HEK293 (cell line): ENCODE measurements at regions not wholly inside any gene's neighbourhood (a gene's known extent, or its start where the extent isn't known, plus 50 kb on each side); places are given as distances from the start of the nearest gene placed in this dataset.

Experiments
- CTCF ChIA-PET: fragments of 350-600 bp; formaldehyde crosslinking; extraction: SDS; loops from one replicate; lab custom pipeline; 2021; ENCODE audit warnings: antibody characterized with exemption; lab: Yijun Ruan, JAX
- POLR2A ChIA-PET: fragments of 300-600 bp; formaldehyde crosslinking; extraction: SDS; loops from one replicate; lab custom pipeline; 2020; ENCODE audit warnings: antibody characterized with exemption, inconsistent platforms; lab: Yijun Ruan, JAX
- H3K27ac ChIP-seq: fragments of 200-500 bp; sonication (Bioruptor generic); 2 replicates; pipeline ENCODE4 v1.5.1; 2014; ENCODE audit warnings: low read depth, low read length, control low read depth, inconsistent platforms; ENCODE audit errors: extremely low read depth
- H3K36me3 ChIP-seq, 2 experiments: fragments of 200-500 bp in 1 of 2; sonication (Bioruptor generic) in 1 of 2; 1 replicate in 1 of 2; 2 replicates in 1 of 2; pipeline ENCODE4 v1.5.1; 2014 to 2017; ENCODE audit warnings: inconsistent platforms in 2 of 2, low read length in 2 of 2; ENCODE audit not compliant: control insufficient read depth in 2 of 2, insufficient read depth in 1 of 2
- H3K4me1 ChIP-seq: fragments of 200-500 bp; sonication (Bioruptor generic); 2 replicates; pipeline ENCODE4 v1.5.1; 2014; ENCODE audit warnings: mild to moderate bottlenecking, low read length, inconsistent platforms; ENCODE audit not compliant: control insufficient read depth, insufficient read depth
- H3K4me3 ChIP-seq: 2 replicates; pipeline ENCODE4 v1.5.1; 2011; ENCODE audit warnings: low read depth, mild to moderate bottlenecking, control low read depth, low read length, moderate library complexity
- H3K9me3 ChIP-seq: fragments of 200-500 bp; sonication (Bioruptor generic); 2 replicates; pipeline ENCODE4 v1.5.1; 2014; ENCODE audit warnings: low read depth, low read length, inconsistent platforms; ENCODE audit not compliant: control insufficient read depth, insufficient read depth
- ELK4 ChIP-seq: IDR thresholded peaks from 2 replicates; pipeline ENCODE4 v1.6.1; 2011; ENCODE audit warnings: mild to moderate bottlenecking, low read depth, low read length, borderline replicate concordance
- SCRT2 ChIP-seq: fragments of 450-650 bp; formaldehyde crosslinking; IDR thresholded peaks from 2 replicates; pipeline ENCODE4 v1.5.1; 2016; ENCODE audit warnings: missing biosample characterization, missing genetic modification characterization
- SP3 ChIP-seq: fragments of 450-650 bp; formaldehyde crosslinking; IDR thresholded peaks from 2 replicates; pipeline ENCODE4 v1.5.1; 2016; ENCODE audit warnings: missing biosample characterization, missing genetic modification characterization
- TSHZ1 ChIP-seq: fragments of 450-650 bp; formaldehyde crosslinking; IDR thresholded peaks from 2 replicates; pipeline ENCODE4 v1.5.1; 2016; ENCODE audit warnings: missing biosample characterization, missing genetic modification characterization, borderline replicate concordance
- ZBTB44 ChIP-seq: fragments of 450-650 bp; IDR thresholded peaks from 2 replicates; pipeline ENCODE4 v1.5.1; 2018; ENCODE audit warnings: missing biosample characterization, mild to moderate bottlenecking, missing genetic modification characterization
- ZNF155 ChIP-seq: fragments of 450-650 bp; formaldehyde crosslinking; IDR thresholded peaks from 2 replicates; pipeline ENCODE4 v1.5.1; 2016; ENCODE audit warnings: missing biosample characterization, missing genetic modification characterization
- ZNF18 ChIP-seq: fragments of 450-650 bp; formaldehyde crosslinking; IDR thresholded peaks from 2 replicates; pipeline ENCODE4 v1.5.1; 2016; ENCODE audit warnings: missing biosample characterization, missing genetic modification characterization
- ZNF426 ChIP-seq: fragments of 450-650 bp; formaldehyde crosslinking; IDR thresholded peaks from 2 replicates; pipeline ENCODE4 v1.5.1; 2017; ENCODE audit warnings: missing biosample characterization, missing genetic modification characterization, mild to moderate bottlenecking, inconsistent platforms, moderate library complexity
- ZNF585B ChIP-seq: fragments of 450-650 bp; formaldehyde crosslinking; IDR thresholded peaks from 2 replicates; pipeline ENCODE4 v1.5.1; 2016; ENCODE audit warnings: missing biosample characterization, missing genetic modification characterization
- ZNF701 ChIP-seq: fragments of 450-650 bp; formaldehyde crosslinking; IDR thresholded peaks from 2 replicates; pipeline ENCODE4 v1.5.1; 2016; ENCODE audit warnings: missing biosample characterization, missing genetic modification characterization
- TF ChIP-seq, protein P1 (sequence below): fragments of 450-650 bp; formaldehyde crosslinking; IDR thresholded peaks from 2 replicates; pipeline ENCODE4 v1.5.1; 2016; ENCODE audit warnings: missing biosample characterization, missing genetic modification characterization, borderline replicate concordance
- TF ChIP-seq, protein P2 (sequence below): fragments of 450-650 bp; formaldehyde crosslinking; IDR thresholded peaks from 2 replicates; pipeline ENCODE4 v1.5.1; 2016; ENCODE audit warnings: missing biosample characterization, missing genetic modification characterization
- TF ChIP-seq, protein P3 (sequence below): fragments of 450-650 bp; formaldehyde crosslinking; conservative IDR thresholded peaks from 2 replicates; pipeline ENCODE4 v1.5.1; 2016; ENCODE audit warnings: low read depth, missing biosample characterization, missing genetic modification characterization
- TF ChIP-seq, protein P4 (sequence below): fragments of 450-650 bp; formaldehyde crosslinking; IDR thresholded peaks from 2 replicates; pipeline ENCODE4 v1.5.1; 2016; ENCODE audit warnings: missing biosample characterization, missing genetic modification characterization

DNA sequence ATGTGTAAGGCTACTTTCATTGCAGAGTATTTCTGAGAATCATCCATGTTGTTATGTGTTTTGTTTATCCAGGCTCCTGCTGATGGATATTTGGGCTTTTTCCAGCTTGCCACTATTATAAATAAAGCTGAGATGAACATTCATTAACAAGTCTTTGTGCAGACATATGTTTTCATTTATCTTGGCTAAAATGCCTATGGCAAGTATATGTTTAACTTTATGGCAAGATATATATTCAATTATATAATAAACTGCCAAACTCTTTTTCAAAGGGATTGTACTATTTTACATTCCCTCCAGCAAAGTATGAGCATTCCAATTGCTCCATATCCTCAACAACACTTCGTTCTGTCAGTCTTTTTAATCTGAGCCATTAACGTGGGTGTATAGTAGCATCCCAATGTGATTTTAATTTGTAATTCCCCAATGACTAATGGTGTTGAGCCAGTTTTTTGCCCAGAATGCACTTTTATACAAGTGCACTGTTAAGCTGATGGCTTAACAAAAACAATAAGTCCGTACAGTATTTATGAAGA, 452.4 kb downstream of the SHQ1 start:
- CTCF ChIA-PET, result no interaction called here
- Histone ChIP-seq H3K4me3 (no peak overlapping the region), H3K9me3 (no peaks in the 10 kb centered on the region), H3K36me3 (no peaks in the 10 kb centered on the region), H3K4me1 (peaks cover 10% of the 10 kb centered on the region), H3K27ac (no peak overlapping the region)
- POLR2A ChIA-PET, result no interaction called here
- TF ChIP-seq ZNF18 (tag by site-specific recombination) (no peak), SP3 (tag by site-specific recombination) (no peak), ZBTB44 (tag by site-specific recombination) (no peak), ELK4 (no peak), ZNF426 (tag by site-specific recombination) (no peak), ZNF155 (no peak), ZNF585B (tag by site-specific recombination) (no peak), TSHZ1 (no peak), SCRT2 (no peak), ZNF701 (tag by site-specific recombination) (no peak)
- TF ChIP-seq, protein P1, sequence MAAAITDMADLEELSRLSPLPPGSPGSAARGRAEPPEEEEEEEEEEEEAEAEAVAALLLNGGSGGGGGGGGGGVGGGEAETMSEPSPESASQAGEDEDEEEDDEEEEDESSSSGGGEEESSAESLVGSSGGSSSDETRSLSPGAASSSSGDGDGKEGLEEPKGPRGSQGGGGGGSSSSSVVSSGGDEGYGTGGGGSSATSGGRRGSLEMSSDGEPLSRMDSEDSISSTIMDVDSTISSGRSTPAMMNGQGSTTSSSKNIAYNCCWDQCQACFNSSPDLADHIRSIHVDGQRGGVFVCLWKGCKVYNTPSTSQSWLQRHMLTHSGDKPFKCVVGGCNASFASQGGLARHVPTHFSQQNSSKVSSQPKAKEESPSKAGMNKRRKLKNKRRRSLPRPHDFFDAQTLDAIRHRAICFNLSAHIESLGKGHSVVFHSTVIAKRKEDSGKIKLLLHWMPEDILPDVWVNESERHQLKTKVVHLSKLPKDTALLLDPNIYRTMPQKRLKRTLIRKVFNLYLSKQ (tag by site-specific recombination), result no peak
- TF ChIP-seq, protein P2, sequence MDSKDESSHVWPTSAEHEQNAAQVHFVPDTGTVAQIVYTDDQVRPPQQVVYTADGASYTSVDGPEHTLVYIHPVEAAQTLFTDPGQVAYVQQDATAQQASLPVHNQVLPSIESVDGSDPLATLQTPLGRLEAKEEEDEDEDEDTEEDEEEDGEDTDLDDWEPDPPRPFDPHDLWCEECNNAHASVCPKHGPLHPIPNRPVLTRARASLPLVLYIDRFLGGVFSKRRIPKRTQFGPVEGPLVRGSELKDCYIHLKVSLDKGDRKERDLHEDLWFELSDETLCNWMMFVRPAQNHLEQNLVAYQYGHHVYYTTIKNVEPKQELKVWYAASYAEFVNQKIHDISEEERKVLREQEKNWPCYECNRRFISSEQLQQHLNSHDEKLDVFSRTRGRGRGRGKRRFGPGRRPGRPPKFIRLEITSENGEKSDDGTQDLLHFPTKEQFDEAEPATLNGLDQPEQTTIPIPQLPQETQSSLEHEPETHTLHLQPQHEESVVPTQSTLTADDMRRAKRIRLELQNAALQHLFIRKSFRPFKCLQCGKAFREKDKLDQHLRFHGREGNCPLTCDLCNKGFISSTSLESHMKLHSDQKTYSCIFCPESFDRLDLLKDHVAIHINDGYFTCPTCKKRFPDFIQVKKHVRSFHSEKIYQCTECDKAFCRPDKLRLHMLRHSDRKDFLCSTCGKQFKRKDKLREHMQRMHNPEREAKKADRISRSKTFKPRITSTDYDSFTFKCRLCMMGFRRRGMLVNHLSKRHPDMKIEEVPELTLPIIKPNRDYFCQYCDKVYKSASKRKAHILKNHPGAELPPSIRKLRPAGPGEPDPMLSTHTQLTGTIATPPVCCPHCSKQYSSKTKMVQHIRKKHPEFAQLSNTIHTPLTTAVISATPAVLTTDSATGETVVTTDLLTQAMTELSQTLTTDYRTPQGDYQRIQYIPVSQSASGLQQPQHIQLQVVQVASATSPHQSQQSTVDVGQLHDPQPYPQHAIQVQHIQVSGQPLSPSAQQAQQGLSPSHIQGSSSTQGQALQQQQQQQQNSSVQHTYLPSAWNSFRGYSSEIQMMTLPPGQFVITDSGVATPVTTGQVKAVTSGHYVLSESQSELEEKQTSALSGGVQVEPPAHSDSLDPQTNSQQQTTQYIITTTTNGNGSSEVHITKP (tag by site-specific recombination), result no peak
- TF ChIP-seq, protein P3, sequence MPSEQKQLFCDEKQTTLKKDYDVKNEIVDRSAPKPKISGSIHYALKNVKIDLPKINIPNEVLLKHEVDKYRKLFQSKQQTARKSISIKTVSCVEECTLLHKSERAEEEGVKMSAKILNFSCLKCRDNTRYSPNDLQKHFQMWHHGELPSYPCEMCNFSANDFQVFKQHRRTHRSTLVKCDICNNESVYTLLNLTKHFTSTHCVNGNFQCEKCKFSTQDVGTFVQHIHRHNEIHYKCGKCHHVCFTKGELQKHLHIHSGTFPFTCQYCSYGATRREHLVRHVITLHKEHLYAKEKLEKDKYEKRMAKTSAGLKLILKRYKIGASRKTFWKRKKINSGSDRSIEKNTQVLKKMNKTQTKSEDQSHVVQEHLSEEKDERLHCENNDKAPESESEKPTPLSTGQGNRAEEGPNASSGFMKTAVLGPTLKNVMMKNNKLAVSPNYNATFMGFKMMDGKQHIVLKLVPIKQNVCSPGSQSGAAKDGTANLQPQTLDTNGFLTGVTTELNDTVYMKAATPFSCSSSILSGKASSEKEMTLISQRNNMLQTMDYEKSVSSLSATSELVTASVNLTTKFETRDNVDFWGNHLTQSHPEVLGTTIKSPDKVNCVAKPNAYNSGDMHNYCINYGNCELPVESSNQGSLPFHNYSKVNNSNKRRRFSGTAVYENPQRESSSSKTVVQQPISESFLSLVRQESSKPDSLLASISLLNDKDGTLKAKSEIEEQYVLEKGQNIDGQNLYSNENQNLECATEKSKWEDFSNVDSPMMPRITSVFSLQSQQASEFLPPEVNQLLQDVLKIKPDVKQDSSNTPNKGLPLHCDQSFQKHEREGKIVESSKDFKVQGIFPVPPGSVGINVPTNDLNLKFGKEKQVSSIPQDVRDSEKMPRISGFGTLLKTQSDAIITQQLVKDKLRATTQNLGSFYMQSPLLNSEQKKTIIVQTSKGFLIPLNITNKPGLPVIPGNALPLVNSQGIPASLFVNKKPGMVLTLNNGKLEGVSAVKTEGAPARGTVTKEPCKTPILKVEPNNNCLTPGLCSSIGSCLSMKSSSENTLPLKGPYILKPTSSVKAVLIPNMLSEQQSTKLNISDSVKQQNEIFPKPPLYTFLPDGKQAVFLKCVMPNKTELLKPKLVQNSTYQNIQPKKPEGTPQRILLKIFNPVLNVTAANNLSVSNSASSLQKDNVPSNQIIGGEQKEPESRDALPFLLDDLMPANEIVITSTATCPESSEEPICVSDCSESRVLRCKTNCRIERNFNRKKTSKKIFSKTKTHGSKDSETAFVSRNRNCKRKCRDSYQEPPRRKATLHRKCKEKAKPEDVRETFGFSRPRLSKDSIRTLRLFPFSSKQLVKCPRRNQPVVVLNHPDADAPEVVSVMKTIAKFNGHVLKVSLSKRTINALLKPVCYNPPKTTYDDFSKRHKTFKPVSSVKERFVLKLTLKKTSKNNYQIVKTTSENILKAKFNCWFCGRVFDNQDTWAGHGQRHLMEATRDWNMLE (tag by site-specific recombination), result no peak
- TF ChIP-seq, protein P4, sequence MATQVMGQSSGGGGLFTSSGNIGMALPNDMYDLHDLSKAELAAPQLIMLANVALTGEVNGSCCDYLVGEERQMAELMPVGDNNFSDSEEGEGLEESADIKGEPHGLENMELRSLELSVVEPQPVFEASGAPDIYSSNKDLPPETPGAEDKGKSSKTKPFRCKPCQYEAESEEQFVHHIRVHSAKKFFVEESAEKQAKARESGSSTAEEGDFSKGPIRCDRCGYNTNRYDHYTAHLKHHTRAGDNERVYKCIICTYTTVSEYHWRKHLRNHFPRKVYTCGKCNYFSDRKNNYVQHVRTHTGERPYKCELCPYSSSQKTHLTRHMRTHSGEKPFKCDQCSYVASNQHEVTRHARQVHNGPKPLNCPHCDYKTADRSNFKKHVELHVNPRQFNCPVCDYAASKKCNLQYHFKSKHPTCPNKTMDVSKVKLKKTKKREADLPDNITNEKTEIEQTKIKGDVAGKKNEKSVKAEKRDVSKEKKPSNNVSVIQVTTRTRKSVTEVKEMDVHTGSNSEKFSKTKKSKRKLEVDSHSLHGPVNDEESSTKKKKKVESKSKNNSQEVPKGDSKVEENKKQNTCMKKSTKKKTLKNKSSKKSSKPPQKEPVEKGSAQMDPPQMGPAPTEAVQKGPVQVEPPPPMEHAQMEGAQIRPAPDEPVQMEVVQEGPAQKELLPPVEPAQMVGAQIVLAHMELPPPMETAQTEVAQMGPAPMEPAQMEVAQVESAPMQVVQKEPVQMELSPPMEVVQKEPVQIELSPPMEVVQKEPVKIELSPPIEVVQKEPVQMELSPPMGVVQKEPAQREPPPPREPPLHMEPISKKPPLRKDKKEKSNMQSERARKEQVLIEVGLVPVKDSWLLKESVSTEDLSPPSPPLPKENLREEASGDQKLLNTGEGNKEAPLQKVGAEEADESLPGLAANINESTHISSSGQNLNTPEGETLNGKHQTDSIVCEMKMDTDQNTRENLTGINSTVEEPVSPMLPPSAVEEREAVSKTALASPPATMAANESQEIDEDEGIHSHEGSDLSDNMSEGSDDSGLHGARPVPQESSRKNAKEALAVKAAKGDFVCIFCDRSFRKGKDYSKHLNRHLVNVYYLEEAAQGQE (tag by site-specific recombination), result no peak
